KMS-11 (cell line): ENCODE measurements at regions not wholly inside any gene's neighbourhood (a gene's known extent, or its start where the extent isn't known, plus 50 kb on each side); places are given as distances from the start of the nearest gene placed in this dataset.

ENCODE experiments used
- H2AFZ ChIP-seq: fragments of 200-600 bp; sonication (generic); 2 replicates; pipeline ENCODE4 v1.6.1; 2016; ENCODE audit warnings: antibody characterized with exemption, mixed run types, low read depth
- H3K27ac ChIP-seq: fragments of 200-600 bp; sonication (generic); 2 replicates; pipeline ENCODE4 v1.6.1; 2016; ENCODE audit warnings: mild to moderate bottlenecking, mixed run types
- H3K27me3 ChIP-seq: fragments of 200-600 bp; sonication (generic); 2 replicates; pipeline ENCODE4 v1.6.1; 2017; ENCODE audit warnings: mild to moderate bottlenecking, low read depth, mixed run types, moderate library complexity; ENCODE audit not compliant: insufficient read depth
- H3K36me3 ChIP-seq: fragments of 200-600 bp; sonication (generic); 2 replicates; pipeline ENCODE4 v1.6.1; 2017; ENCODE audit warnings: mild to moderate bottlenecking, mixed run types; ENCODE audit not compliant: insufficient read depth
- H3K4me1 ChIP-seq: fragments of 200-600 bp; sonication (generic); 2 replicates; pipeline ENCODE4 v1.6.1; 2016; ENCODE audit warnings: mild to moderate bottlenecking, low read depth, mixed run types; ENCODE audit not compliant: poor library complexity, severe bottlenecking
- H3K4me2 ChIP-seq: fragments of 200-600 bp; sonication (generic); 2 replicates; pipeline ENCODE4 v1.7.0; 2016; ENCODE audit warnings: mild to moderate bottlenecking, mixed run types
- H3K4me3 ChIP-seq: fragments of 200-600 bp; sonication (generic); IDR thresholded peaks from 2 replicates; pipeline ENCODE4 v1.6.1; 2017; ENCODE audit warnings: low read depth, low read length, mixed read lengths; ENCODE audit not compliant: insufficient read depth
- H3K79me2 ChIP-seq: fragments of 200-600 bp; sonication (generic); 2 replicates; pipeline ENCODE4 v1.6.1; 2016; ENCODE audit warnings: low read depth, mixed run types; ENCODE audit not compliant: insufficient read depth
- H3K9ac ChIP-seq: fragments of 200-600 bp; sonication (generic); 2 replicates; pipeline ENCODE4 v1.6.1; 2016; ENCODE audit warnings: mild to moderate bottlenecking, mixed run types
- H4K20me1 ChIP-seq: fragments of 200-600 bp; sonication (generic); 2 replicates; pipeline ENCODE4 v1.6.1; 2016; ENCODE audit warnings: mild to moderate bottlenecking, mixed run types; ENCODE audit not compliant: insufficient read depth
- TF ChIP-seq, protein P1 (sequence below): fragments of 200-600 bp; sonication (generic); conservative IDR thresholded peaks from 2 replicates; pipeline ENCODE4 v1.6.1; 2017; ENCODE audit warnings: low read depth, mild to moderate bottlenecking, antibody characterized with exemption, low read length, moderate library complexity, mixed read lengths

DNA sequence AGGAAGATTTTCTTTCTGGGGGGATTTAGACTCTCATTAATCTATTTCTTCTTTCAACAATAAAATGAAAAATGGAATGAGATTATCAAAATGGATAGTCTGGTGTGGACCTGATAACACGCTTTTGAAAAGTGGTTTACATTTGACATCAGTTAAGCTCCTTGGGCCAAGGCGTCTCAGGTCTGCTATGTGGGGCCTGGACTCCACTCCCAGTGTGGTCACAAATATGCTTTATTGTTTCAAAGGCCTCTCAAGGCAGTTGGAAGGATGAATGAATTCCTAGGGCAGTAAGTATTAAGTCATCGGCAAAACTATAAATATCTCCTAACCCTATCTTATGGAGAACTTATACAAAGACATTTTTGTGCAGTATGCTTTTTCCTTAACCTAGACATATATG is 74.5 kb downstream of the ETAA1 start:
- no peak overlapping the region for H3K27ac ChIP-seq
- H3K4me3 ChIP-seq = no peak overlapping the region
- no peak overlapping the region for H3K9ac ChIP-seq
- H3K4me2 ChIP-seq = no peak overlapping the region
- TF ChIP-seq, protein P1, sequence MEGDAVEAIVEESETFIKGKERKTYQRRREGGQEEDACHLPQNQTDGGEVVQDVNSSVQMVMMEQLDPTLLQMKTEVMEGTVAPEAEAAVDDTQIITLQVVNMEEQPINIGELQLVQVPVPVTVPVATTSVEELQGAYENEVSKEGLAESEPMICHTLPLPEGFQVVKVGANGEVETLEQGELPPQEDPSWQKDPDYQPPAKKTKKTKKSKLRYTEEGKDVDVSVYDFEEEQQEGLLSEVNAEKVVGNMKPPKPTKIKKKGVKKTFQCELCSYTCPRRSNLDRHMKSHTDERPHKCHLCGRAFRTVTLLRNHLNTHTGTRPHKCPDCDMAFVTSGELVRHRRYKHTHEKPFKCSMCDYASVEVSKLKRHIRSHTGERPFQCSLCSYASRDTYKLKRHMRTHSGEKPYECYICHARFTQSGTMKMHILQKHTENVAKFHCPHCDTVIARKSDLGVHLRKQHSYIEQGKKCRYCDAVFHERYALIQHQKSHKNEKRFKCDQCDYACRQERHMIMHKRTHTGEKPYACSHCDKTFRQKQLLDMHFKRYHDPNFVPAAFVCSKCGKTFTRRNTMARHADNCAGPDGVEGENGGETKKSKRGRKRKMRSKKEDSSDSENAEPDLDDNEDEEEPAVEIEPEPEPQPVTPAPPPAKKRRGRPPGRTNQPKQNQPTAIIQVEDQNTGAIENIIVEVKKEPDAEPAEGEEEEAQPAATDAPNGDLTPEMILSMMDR = no peak
- no peaks in the 10 kb centered on the region for H3K4me1 ChIP-seq
- H3K27me3 ChIP-seq = no peaks in the 10 kb centered on the region
- H3K36me3 ChIP-seq = no peaks in the 10 kb centered on the region
- no peaks in the 10 kb centered on the region for H3K79me2 ChIP-seq
- no peak overlapping the region for H2AFZ ChIP-seq
- no peaks in the 10 kb centered on the region for H4K20me1 ChIP-seq

DNA sequence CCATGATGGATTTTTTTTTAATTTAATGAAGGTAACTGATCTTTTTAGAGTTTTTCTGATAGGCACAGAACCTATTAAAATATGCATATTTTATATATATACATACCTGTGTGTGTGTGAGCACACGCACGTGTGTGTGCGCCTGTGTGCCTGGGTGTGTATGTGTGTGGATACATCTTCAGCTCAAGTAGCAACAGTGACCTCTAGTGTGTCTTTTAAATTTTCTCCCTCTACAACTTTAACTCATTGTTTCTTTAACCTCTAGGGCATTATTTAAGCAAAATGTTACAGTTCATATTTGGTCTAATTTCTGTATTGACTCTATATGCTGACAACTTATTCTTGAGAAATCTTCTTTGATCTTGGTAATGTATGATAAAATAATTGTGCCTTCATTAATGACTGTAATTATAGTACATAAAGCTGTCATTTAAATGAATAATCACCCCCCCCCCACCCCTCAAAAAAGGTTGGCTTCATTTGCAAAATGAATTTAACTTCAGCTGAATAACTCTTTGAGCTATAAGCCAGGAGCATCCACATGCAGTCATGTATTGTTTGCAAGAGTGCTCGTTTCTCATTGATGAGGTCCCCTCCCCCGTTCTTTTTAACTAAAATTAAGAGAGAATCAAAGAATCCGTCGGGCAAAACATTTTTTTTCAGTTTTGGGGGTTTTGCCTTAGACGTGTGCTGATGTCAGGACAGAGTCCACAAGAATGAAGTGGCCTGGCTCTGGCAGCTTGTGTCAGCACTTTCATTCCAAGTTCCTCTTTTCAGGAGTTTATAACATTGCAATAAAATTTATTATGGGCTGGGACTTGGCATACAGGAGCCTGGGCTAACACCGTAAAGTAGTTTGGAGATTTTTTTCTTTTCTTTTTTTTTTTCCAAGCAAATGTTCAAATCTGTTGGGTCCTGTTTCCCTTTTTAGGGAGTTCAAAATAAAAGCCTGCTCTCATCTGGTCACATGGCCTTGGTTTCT is 80.0 kb downstream of the ETAA1 start:
- Histone ChIP-seq H3K27ac (no peak overlapping the region), H3K4me2 (no peak overlapping the region), H4K20me1 (no peaks in the 10 kb centered on the region), H3K27me3 (no peaks in the 10 kb centered on the region), H2AFZ (no peak overlapping the region), H3K79me2 (no peaks in the 10 kb centered on the region), H3K4me1 (peaks cover 3% of the 10 kb centered on the region), H3K36me3 (no peaks in the 10 kb centered on the region), H3K4me3 (no peak overlapping the region), H3K9ac (no peak overlapping the region)
- TF ChIP-seq, protein P1 = peak; percentile 56

DNA sequence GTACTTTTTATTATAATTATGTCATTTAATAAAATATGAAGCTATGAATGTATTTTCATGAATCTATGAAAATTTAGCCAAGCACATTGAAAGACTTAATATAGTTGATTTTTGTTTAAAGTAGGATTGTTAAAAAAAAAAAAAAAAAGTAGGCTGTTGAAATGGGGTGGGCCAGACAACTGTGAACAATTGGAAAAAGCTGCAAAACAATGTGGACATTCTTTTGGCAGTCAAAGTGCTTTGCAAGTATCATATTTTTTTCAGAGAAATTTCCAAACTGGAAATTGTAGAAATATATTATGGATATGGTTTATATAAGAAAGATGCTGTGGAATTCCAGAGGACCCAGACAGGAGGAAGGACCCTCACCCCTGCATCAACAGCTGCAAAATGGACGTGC is 82.1 kb downstream of the ETAA1 start:
- H3K4me1 ChIP-seq = peaks cover 3% of the 10 kb centered on the region
- no peaks in the 10 kb centered on the region for H3K79me2 ChIP-seq
- no peak overlapping the region for H3K4me2 ChIP-seq
- no peak overlapping the region for H2AFZ ChIP-seq
- H3K36me3 ChIP-seq = no peaks in the 10 kb centered on the region
- no peak overlapping the region for H3K4me3 ChIP-seq
- TF ChIP-seq, protein P1 = no peak
- H3K27ac ChIP-seq = no peak overlapping the region
- no peaks in the 10 kb centered on the region for H3K27me3 ChIP-seq
- no peak overlapping the region for H3K9ac ChIP-seq
- H4K20me1 ChIP-seq = no peaks in the 10 kb centered on the region

DNA sequence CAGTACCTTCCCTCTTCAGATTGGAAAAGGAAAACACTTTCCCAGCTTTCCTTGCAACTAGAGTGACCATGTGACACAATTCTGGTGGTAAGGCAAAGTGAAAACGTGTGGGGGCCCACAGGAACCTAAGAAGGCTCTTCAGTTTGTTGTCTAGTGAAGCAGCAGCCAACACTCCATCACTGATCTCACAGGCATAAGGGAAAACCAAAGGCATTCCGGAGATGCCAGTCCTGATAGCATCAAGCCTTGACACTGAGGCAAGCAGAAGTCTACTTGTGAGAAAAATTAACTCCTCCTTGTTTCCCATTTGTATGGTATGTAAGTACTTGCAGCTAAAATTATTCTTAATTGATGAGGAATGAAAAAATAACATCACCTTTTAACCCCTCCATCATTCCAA is 88.3 kb downstream of the ETAA1 start:
- no peaks in the 10 kb centered on the region for H3K27me3 ChIP-seq
- no peaks in the 10 kb centered on the region for H3K79me2 ChIP-seq
- H3K36me3 ChIP-seq = no peaks in the 10 kb centered on the region
- H3K4me3 ChIP-seq = no peak overlapping the region
- no peak overlapping the region for H3K9ac ChIP-seq
- no peaks in the 10 kb centered on the region for H3K4me1 ChIP-seq
- no peaks in the 10 kb centered on the region for H4K20me1 ChIP-seq
- H3K4me2 ChIP-seq = no peak overlapping the region
- TF ChIP-seq, protein P1 = no peak
- H3K27ac ChIP-seq = no peak overlapping the region
- H2AFZ ChIP-seq = no peak overlapping the region
